K562 (cell line): ENCODE measurements at regions not wholly inside any gene's neighbourhood (a gene's known extent, or its start where the extent isn't known, plus 50 kb on each side); places are given as distances from the start of the nearest gene placed in this dataset.

Experiments
- ATAC-seq: fragments of 200-7000 bp; cut with Tn5 transposase; 3 replicates; pipeline ENCODE4 v1.9.1; 2020; ENCODE audit warnings: moderate library complexity
- BruUV-seq: library from RNA; stranded (reverse); fragments of 400-500 nt; replicated peaks from 2 replicates; lab custom pipeline; 2021; lab: Mats Ljungman, UMichigan
- CTCF ChIA-PET: fragments of 300-600 bp; formaldehyde crosslinking; extraction: SDS; loops from one replicate; lab custom pipeline; 2021; ENCODE audit warnings: low intra/inter-chr PET ratio; lab: Yijun Ruan, JAX
- POLR2A ChIA-PET: fragments of 300-600, 350-650 bp; sonication (Branson Sonifier 250); formaldehyde crosslinking; extraction: SDS; loops from one replicate; lab custom pipeline; 2021; ENCODE audit warnings: antibody characterized with exemption, inconsistent platforms; lab: Yijun Ruan, JAX
- DNase-seq, 4 experiments: peaks; one replicate each; pipeline versions ENCODE4 v3.0.0 to v3.0.0-alpha.2; 2011 to 2018; ENCODE audit warnings: low spot score in 3 of 4, mixed read lengths in 3 of 4; ENCODE audit errors: extremely low read depth in 1 of 4
- FAIRE-seq: peaks from 2 replicates; lab custom pipeline; 2011; peaks lifted over from hg19 to GRCh38; lab: Jason Lieb, UNC
- H2AFZ ChIP-seq: 2 replicates; pipeline ENCODE4 v1.6.0; 2011; ENCODE audit warnings: low read depth, low read length, control low read depth, inconsistent platforms
- H3K27ac ChIP-seq: fragments of 200-600 bp; 3 replicates; pipeline ENCODE4 v1.8.0; 2011; ENCODE audit warnings: low read depth, mild to moderate bottlenecking, control low read depth, inconsistent platforms, low read length, moderate library complexity, mixed read lengths; ENCODE audit errors: extremely low read depth
- H3K27me3 ChIP-seq, 2 experiments: fragments of 300-600 bp in 1 of 2; 2 replicates in 1 of 2; 3 replicates in 1 of 2; pipeline versions ENCODE4 v1.6.0 to v1.8.0; 2011; ENCODE audit warnings: inconsistent platforms in 2 of 2, low read length in 2 of 2, mild to moderate bottlenecking in 1 of 2, mixed read lengths in 1 of 2, moderate library complexity in 1 of 2; ENCODE audit not compliant: control insufficient read depth in 2 of 2, insufficient read depth in 2 of 2
- H3K36me3 ChIP-seq: fragments of 300-600 bp; 3 replicates; pipeline ENCODE4 v1.8.0; 2011; ENCODE audit warnings: mild to moderate bottlenecking, low read length, inconsistent platforms; ENCODE audit not compliant: control insufficient read depth, insufficient read depth
- H3K4me1 ChIP-seq, 2 experiments: fragments of 200-600 bp in 1 of 2; replicated peaks in 1 of 2; 2 replicates in 1 of 2; 3 replicates in 1 of 2; pipeline versions ENCODE4 v1.5.1 to v1.8.0; 2011; ENCODE audit warnings: inconsistent platforms in 2 of 2, low read length in 2 of 2, mild to moderate bottlenecking in 1 of 2, mixed read lengths in 1 of 2, moderate library complexity in 1 of 2; ENCODE audit not compliant: control insufficient read depth in 2 of 2, insufficient read depth in 2 of 2
- H3K4me2 ChIP-seq: 2 replicates; pipeline ENCODE4 v1.6.1; 2011; ENCODE audit warnings: low read length, control low read depth, inconsistent platforms, mixed read lengths; ENCODE audit not compliant: insufficient read depth
- H3K4me3 ChIP-seq: fragments of 200-600 bp; sonication (generic), shearing (Covaris generic); 2 replicates; pipeline ENCODE4 v1.5.1; 2016; ENCODE audit warnings: control low read depth, inconsistent platforms
- H3K79me2 ChIP-seq: fragments of 200-600 bp; 3 replicates; pipeline ENCODE4 v1.8.0; 2011; ENCODE audit warnings: low read length, inconsistent platforms; ENCODE audit not compliant: control insufficient read depth, insufficient read depth
- H3K9ac ChIP-seq, 2 experiments: 2 replicates each; pipeline versions ENCODE4 v1.6.0 to v1.6.1; 2011; ENCODE audit warnings: low read depth in 2 of 2, low read length in 2 of 2, control low read depth in 1 of 2, inconsistent platforms in 1 of 2, mild to moderate bottlenecking in 1 of 2, mixed read lengths in 1 of 2; ENCODE audit not compliant: insufficient read depth in 1 of 2
- H3K9me1 ChIP-seq: one replicate; pipeline ENCODE4 v1.6.0; 2011; ENCODE audit warnings: inconsistent platforms, mild to moderate bottlenecking, low read length, moderate library complexity; ENCODE audit not compliant: control insufficient read depth, insufficient read depth
- H3K9me3 ChIP-seq: replicated peaks from 2 replicates; pipeline ENCODE4 v1.5.1; 2011; ENCODE audit warnings: low read depth, low read length, inconsistent platforms; ENCODE audit not compliant: control insufficient read depth, insufficient read depth
- H4K20me1 ChIP-seq: replicated peaks from 2 replicates; pipeline ENCODE4 v1.6.1; 2011; ENCODE audit warnings: low read length, inconsistent platforms, mixed read lengths; ENCODE audit not compliant: control insufficient read depth, insufficient read depth
- CBFA2T2 ChIP-seq: fragments of 450-650 bp; conservative IDR thresholded peaks from 2 replicates; pipeline ENCODE4 v1.6.1; 2017; ENCODE audit warnings: mild to moderate bottlenecking
- HOXB6 ChIP-seq: fragments of 250-450 bp; sonication (Bioruptor Pico); IDR thresholded peaks from 2 replicates; pipeline ENCODE4 v1.5.1; 2022; ENCODE audit warnings: mild to moderate bottlenecking, borderline replicate concordance
- NR2C2 ChIP-seq, 2 experiments: fragments of 200-800 bp in 1 of 2; sonication (Bioruptor generic) in 1 of 2; sonication (generic) in 1 of 2; formaldehyde crosslinking in 1 of 2; IDR thresholded peaks; 2 replicates each; pipeline versions ENCODE4 v1.6.1 to v1.8.0; 2016 to 2022; ENCODE audit warnings: mild to moderate bottlenecking in 1 of 2, missing compliant biosample characterization in 1 of 2, missing genetic modification characterization in 1 of 2, missing genetic modification reagents in 1 of 2
- SMAD3 ChIP-seq: fragments of 450-650 bp; formaldehyde crosslinking; conservative IDR thresholded peaks from 2 replicates; pipeline ENCODE4 v1.4.0; 2020; ENCODE audit warnings: mild to moderate bottlenecking
- TCF7L2 ChIP-seq: fragments of 150-350 bp; IDR thresholded peaks from 2 replicates; pipeline ENCODE4 v1.6.1; 2016; ENCODE audit warnings: low read depth, mild to moderate bottlenecking, low read length, moderate library complexity
- ZC3H8 ChIP-seq: fragments of 450-650 bp; IDR thresholded peaks from 2 replicates; pipeline ENCODE4 v1.6.1; 2017
- ZNF12 ChIP-seq: sonication (generic); formaldehyde crosslinking; IDR thresholded peaks from 2 replicates; pipeline ENCODE4 v1.4.0; 2020; ENCODE audit warnings: mild to moderate bottlenecking, missing genetic modification reagents
- ZNF224 ChIP-seq: sonication (generic); formaldehyde crosslinking; IDR thresholded peaks from 2 replicates; pipeline ENCODE4 v1.8.0; 2022; ENCODE audit warnings: mild to moderate bottlenecking, missing genetic modification reagents
- ZNF512 ChIP-seq: IDR thresholded peaks from 2 replicates; pipeline ENCODE4 v1.6.1; 2016; ENCODE audit warnings: missing genetic modification characterization, missing compliant biosample characterization
- ZSCAN29 ChIP-seq: fragments of 450-650 bp; IDR thresholded peaks from 2 replicates; pipeline ENCODE4 v1.6.1; 2017
- WGBS: fragments of 100-300 bp; shearing (Covaris generic); methylation state at CpG from one replicate; pipeline ENCODE4 v1.1.6; 2016; ENCODE audit warnings: low coverage, mixed read lengths; ENCODE audit not compliant: insufficient coverage; ENCODE audit errors: missing lambda C conversion rate; 5-methylcytosine and 5-hydroxymethylcytosine counted together
- in situ Hi-C: fragments of 300-500 bp; cut with MboI; formaldehyde crosslinking; loops from 4 replicates; pipeline ENCODE4 v1.15.0; 2018; ENCODE audit warnings: inconsistent platforms, mixed read lengths
- intact Hi-C: fragments of 100-400 bp; cut with micrococcal nuclease; formaldehyde crosslinking; loops from 2 replicates; pipeline ENCODE4 v1.14.2; 2022
- TF ChIP-seq, protein P1 (sequence below): fragments of 450-650 bp; IDR thresholded peaks from 2 replicates; pipeline ENCODE4 v1.6.1; 2016; ENCODE audit warnings: low read depth
- TF ChIP-seq, protein P2 (sequence below): fragments of 450-650 bp; formaldehyde crosslinking; IDR thresholded peaks from 2 replicates; pipeline ENCODE4 v1.4.0; 2020; ENCODE audit warnings: mild to moderate bottlenecking, mixed read lengths
- TF ChIP-seq, protein P3 (sequence below): sonication (generic); formaldehyde crosslinking; IDR thresholded peaks from 2 replicates; pipeline ENCODE4 v1.9.0; 2022; ENCODE audit warnings: mild to moderate bottlenecking, missing genetic modification reagents

DNA sequence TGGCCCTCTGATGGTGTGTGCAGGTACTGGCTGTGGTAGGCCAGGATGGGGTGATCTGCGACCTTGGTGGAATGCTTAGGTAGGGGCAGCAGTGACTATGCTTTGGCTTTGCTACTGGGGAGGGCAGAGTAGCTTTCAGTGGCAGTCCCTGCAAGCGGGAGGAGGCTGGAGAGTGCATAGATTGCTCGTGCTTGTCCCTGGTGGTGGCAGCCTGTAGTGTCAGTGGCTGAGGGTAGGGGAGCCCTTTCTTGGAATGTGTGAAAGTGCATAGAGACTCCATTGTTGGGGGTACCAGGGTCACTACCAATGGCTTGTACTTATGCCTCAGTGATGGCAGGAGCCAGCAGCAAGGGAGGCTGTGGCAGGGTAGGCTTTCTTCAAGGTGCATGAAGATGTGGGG lies 582.6 kb downstream of the MRPL39 start:
- no peaks in the 10 kb centered on the region for H4K20me1 ChIP-seq
- H3K27ac ChIP-seq: no peak overlapping the region
- H3K4me1 ChIP-seq: no peaks in the 10 kb centered on the region
- H3K79me2 ChIP-seq: no peaks in the 10 kb centered on the region
- CTCF ChIA-PET: no interaction called here
- H3K27me3 ChIP-seq: no peaks in the 10 kb centered on the region
- TF ChIP-seq ZNF512 (tag) (no peak), ZNF12 (CRISPR knock-in tag) (no peak), NR2C2 (CRISPR knock-in tag; IDR thresholded peaks at IDR 0.05) (no peak), NR2C2 (tag; IDR thresholded peaks at IDR 0.05) (no peak), ZNF224 (CRISPR knock-in tag) (no peak), ZC3H8 (no peak), CBFA2T2 (no peak), TCF7L2 (no peak), ZSCAN29 (no peak), HOXB6 (no peak), SMAD3 (CRISPR knock-in tag) (no peak)
- TF ChIP-seq, protein P1, sequence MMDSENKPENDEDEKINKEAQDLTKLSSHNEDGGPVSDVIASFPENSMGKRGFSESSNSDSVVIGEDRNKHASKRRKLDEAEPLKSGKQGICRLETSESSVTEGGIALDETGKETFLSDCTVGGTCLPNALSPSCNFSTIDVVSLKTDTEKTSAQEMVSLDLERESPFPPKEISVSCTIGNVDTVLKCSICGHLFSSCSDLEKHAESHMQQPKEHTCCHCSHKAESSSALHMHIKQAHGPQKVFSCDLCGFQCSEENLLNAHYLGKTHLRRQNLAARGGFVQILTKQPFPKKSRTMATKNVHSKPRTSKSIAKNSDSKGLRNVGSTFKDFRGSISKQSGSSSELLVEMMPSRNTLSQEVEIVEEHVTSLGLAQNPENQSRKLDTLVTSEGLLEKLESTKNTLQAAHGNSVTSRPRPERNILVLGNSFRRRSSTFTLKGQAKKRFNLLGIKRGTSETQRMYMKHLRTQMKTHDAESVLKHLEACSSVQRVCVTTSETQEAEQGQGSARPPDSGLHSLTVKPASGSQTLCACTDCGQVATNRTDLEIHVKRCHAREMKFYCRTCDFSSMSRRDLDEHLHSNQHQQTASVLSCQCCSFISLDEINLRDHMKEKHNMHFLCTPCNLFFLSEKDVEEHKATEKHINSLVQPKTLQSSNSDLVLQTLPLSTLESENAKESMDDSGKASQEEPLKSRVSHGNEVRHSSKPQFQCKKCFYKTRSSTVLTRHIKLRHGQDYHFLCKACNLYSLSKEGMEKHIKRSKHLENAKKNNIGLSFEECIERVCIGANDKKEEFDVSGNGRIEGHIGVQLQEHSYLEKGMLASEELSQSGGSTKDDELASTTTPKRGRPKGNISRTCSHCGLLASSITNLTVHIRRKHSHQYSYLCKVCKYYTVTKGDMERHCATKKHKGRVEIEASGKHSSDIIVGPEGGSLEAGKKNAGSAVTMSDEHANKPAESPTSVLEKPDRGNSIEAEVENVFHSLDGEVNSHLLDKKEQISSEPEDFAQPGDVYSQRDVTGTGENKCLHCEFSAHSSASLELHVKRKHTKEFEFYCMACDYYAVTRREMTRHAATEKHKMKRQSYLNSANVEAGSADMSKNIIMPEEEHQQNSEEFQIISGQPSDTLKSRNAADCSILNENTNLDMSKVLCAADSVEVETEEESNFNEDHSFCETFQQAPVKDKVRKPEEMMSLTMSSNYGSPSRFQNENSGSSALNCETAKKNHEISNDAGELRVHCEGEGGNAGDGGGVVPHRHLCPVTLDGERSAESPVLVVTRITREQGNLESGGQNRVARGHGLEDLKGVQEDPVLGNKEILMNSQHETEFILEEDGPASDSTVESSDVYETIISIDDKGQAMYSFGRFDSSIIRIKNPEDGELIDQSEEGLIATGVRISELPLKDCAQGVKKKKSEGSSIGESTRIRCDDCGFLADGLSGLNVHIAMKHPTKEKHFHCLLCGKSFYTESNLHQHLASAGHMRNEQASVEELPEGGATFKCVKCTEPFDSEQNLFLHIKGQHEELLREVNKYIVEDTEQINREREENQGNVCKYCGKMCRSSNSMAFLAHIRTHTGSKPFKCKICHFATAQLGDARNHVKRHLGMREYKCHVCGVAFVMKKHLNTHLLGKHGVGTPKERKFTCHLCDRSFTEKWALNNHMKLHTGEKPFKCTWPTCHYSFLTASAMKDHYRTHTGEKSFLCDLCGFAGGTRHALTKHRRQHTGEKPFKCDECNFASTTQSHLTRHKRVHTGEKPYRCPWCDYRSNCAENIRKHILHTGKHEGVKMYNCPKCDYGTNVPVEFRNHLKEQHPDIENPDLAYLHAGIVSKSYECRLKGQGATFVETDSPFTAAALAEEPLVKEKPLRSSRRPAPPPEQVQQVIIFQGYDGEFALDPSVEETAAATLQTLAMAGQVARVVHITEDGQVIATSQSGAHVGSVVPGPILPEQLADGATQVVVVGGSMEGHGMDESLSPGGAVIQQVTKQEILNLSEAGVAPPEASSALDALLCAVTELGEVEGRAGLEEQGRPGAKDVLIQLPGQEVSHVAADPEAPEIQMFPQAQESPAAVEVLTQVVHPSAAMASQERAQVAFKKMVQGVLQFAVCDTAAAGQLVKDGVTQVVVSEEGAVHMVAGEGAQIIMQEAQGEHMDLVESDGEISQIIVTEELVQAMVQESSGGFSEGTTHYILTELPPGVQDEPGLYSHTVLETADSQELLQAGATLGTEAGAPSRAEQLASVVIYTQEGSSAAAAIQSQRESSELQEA: no peak
- TF ChIP-seq, protein P2, sequence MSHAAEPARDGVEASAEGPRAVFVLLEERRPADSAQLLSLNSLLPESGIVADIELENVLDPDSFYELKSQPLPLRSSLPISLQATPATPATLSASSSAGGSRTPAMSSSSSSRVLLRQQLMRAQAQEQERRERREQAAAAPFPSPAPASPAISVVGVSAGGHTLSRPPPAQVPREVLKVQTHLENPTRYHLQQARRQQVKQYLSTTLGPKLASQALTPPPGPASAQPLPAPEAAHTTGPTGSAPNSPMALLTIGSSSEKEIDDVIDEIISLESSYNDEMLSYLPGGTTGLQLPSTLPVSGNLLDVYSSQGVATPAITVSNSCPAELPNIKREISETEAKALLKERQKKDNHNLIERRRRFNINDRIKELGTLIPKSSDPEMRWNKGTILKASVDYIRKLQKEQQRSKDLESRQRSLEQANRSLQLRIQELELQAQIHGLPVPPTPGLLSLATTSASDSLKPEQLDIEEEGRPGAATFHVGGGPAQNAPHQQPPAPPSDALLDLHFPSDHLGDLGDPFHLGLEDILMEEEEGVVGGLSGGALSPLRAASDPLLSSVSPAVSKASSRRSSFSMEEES (CRISPR knock-in tag): no peak
- TF ChIP-seq, protein P3, sequence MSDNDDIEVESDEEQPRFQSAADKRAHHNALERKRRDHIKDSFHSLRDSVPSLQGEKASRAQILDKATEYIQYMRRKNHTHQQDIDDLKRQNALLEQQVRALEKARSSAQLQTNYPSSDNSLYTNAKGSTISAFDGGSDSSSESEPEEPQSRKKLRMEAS (CRISPR knock-in tag): no peak
- no TSS peak for BruUV-seq
- H2AFZ ChIP-seq: no peak overlapping the region
- intact Hi-C loops (no loop called here), in situ Hi-C loops (no loop called here)
- no peak overlapping the region for H3K4me2 ChIP-seq
- DNase-seq: no peak
- FAIRE-seq: no peak
- no peaks in the 10 kb centered on the region for H3K9me3 ChIP-seq
- no peaks in the 10 kb centered on the region for H3K9me1 ChIP-seq
- POLR2A ChIA-PET: no interaction called here
- H3K4me3 ChIP-seq: no peak overlapping the region
- ATAC-seq: no peak
- 0% methylated on average over 3 of the region's 3 CpGs for WGBS
- no peaks in the 10 kb centered on the region for H3K36me3 ChIP-seq
- no peak overlapping the region for H3K9ac ChIP-seq
